Glomerular visceral epithelial cell (primary cell): ENCODE measurements at regions not wholly inside any gene's neighbourhood (a gene's known extent, or its start where the extent isn't known, plus 50 kb on each side); places are given as distances from the start of the nearest gene placed in this dataset.

Experiments used
- DNase-seq: peaks from one replicate; pipeline ENCODE4 v3.0.0-alpha.2; 2016; ENCODE audit errors: extremely low spot score

- no peak for DNase-seq
Measured at GRCh38 chr18:46265196-46266156, 161.3 kb downstream of the HAUS1 start.

- no peak for DNase-seq
Measured at GRCh38 chr18:46266473-46266872, 162.3 kb downstream of the HAUS1 start.

GRCh38 chr18:46268671-46269070 is 164.5 kb downstream of the HAUS1 start:
- no peak for DNase-seq

GRCh38 chr18:46269275-46269674 is 165.1 kb downstream of the HAUS1 start:
- DNase-seq = no peak

GRCh38 chr18:46271488-46271887 is 167.3 kb downstream of the HAUS1 start:
- DNase-seq = no peak

DNA sequence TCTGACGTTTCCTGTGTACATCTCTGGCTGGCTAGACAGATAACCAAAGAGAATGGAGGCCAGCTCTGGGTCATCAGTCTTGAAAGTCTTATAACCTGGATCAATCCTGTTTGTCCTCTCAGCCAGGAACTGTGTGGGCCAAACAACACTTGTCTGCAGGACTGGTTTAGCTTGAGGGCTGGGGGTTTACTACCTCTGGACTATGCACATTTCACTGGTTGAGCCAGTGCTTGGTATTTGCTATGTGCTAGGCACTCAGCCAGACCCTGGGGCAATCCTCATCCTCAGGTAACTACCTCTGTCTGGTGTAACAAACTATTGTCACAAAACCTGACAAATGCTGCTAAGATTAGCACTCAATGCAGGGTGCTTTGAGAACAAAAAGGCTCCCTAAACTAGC is 169.7 kb downstream of the HAUS1 start:
- DNase-seq = no peak

DNA sequence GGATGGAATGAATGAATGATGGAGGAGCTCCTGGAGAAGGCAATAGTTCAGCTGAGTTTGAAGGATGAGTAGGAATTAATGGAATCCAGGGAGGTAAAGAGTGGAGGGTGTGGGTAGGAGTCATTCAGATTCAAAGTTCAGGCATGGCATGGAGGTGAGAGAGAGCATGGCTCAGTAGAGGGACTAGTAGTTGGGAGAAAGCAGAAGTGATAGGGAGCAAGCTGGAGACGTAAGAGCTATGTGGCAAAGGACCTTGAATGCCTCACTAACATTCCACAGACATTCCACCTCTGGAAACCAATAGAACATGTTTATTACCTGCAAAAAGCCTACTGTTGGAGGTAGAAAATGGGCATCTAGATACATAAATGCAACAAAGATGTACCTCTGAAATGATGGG is 170.1 kb downstream of the HAUS1 start:
- no peak for DNase-seq

- DNase-seq = no peak
Measured at GRCh38 chr18:46275370-46275769, 171.2 kb downstream of the HAUS1 start.

GRCh38 chr18:46276748-46277147 is 172.6 kb downstream of the HAUS1 start:
- no peak for DNase-seq

DNA sequence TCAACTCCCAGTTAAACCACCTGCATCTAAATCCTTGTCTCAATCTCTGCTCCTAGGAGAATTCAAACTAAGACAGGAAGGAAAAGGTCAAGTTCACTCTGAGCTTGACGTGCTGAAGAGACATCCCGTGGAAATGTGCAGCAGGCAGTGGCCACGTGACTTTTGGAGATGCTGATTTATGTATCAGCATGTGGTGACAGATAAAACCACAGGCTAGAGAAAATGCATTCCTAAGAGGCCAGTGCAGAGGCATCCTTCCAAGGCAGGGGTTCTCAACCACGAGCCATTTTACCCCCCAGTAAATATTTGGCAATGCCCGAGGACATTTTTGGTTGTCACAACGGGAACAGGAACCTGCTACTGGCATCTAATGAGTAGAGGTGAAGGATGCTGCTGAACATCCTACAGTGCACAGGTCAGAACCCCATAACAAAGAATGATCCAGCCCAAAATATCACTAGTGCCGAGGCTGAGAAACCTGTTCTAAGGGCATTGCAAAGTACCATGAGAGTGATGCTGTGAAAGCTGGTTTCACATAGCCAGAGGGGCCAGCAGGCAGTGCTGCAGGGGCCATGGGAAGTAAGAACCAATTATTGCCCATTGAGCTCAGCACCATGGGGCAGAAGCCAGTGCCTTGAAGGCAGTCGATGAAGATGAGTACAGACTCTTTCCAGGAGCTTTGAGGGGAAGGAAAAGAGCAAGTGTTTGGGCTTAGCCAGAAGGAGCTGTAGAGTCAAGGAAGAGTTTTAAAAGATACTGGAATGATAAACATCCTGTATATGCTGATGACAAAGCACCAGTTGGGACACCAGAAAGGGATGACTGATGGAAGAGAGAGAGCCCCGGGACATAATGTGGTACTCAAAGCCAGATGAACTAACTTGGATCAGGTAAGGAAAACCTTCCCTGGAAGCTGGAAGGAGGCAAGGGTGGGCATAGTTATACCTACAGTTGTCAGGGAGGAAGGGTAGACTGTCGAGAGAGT is 174.6 kb downstream of the HAUS1 start:
- DNase-seq = peak; percentile 78

- DNase-seq = no peak
Measured at GRCh38 chr18:46279673-46280072, 175.5 kb downstream of the HAUS1 start.

DNA sequence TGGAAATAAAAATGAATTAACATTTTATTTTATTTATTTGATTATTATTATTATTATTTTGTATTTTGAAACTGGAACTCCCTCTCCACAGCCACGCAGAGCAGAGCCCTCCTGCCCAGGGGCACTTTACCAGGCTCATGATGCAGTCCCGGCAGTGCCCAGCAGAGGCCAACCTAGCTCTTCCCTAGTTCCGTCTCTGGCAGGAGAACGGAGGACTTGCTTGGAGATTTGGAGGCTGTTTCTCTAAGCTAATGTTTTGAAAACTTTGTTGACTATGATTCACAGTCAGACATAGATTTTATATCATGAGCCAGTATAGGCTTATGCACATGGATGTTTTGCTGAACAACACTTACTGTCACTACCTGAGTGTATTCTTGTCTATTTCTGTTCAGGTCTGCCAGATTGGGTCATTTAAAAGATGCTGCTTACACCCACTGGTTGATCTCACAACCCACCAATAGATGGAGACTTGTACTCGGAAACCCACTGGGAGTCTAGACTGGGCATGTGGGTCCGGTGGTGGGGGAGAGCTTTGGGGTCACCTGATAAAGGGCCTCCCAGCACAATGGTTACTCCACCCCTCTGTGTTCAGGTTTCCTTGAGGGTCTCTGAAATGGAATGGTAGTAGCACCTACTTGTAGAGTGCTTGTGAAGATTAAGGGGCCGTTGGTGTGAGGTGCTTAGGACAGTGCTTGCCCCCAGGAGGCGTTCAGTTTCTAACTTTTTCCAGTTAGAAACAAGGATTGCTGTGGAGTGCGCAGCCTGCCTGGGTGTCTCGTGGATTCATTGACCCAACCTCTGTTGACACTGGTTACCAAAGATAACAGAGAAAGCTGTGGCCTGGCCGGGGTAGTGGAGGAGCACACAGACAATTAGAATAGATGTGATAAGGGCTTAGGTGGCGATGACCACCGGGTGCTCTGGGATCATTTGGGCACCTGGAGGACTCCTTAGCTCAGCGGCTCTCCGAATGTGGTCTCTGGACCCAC is 177.3 kb downstream of the HAUS1 start:
- DNase-seq = peak; percentile 76

DNA sequence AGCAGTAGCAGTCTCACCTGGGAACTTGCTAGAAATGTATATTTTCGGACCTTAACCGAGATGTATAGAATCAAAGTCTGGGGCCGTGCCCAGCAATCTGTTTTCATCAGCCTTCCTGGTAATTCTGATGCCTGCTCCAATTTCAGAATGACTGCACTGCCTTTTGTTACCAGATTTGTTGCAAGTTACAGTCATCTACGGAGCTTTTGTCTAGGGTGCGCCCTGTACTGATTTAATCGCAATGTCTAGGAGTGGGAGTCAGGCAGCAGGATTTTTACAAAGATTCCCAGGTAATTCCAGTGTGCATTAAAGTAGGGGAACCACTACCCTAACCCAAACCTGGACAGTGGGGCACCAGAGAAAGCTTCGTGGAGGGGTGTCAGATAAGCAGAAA is 178.0 kb downstream of the HAUS1 start:
- no peak for DNase-seq

- DNase-seq = no peak
Measured at GRCh38 chr18:46282646-46283045, 178.5 kb downstream of the HAUS1 start.

DNA sequence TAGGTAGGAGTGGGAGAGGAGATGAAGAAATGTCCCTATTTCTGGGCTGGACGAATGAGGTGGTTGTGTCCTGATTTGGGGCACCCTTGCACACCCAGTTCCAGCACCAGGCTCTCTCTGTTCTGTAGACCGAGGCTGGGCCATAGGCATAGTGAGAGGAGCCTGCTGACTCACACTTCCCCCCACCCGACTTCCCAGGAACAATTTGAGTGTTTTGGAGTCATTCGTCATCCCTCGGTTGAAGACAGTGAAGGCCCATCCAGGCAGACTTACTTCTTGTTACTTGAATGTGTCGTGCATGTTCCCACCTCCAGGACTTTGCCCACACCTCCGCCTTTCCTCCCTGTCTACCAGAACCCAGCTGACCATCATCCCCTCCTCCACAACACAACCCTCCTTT is 179.1 kb downstream of the HAUS1 start:
- DNase-seq = peak; percentile 45

DNA sequence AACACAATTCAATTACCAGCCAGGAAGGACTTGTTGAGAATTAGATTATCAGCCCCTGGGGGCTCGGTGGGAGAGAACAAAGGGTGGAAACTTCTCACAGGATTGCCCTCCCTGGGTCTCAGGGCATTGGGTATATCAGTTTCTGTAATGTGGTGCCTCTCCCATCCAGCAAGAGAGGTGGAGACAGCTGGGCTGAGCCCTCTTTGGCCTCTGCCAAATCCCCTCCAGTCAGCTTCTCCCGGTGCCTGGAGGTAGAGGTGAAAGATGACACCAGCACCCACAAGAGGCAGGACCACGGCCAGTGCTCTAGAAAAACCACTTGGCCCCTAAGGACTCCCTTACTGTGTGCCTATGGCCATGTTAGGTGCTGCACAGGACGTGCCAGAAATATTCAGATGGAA is 179.7 kb downstream of the HAUS1 start:
- DNase-seq = no peak

DNA sequence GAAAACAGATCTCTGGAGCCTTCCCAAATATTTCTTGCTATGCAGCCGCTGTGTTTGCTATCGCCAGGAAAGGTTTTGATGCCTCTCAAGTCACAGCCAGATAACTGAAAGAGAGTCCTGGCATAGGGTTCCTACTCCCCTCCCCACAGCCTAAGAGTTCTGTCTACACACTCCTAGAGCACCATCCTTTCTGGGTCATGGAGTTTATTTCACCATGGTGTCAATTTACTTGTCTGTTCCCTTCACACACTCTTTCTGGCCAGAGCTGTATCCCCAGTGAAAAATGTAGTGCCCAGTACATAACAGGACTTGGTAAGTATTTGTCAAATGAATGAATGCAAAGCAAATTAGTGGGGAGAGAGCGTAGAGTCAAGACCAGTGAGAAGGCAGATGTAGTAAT is 185.3 kb downstream of the HAUS1 start:
- no peak for DNase-seq

DNA sequence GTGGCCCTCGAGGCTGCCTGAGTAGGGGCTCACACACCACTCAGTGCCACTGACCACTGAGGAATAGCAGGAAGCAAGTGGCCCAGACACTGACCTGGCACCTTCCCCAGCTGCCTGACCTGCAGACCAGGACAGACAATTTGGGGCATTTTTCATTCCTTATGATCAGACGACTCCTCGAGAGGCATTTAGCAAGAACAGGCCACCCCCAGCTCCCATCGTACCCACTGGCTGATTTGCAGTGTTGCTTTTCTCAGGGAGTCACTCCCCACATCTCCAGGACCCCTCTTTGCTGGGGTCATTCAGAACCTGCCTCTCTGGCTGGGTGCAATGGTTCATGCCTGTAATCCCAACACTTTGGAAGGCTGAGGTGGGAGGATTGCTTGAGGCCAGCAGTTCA is 185.7 kb downstream of the HAUS1 start:
- DNase-seq = no peak

- DNase-seq = no peak
Measured at GRCh38 chr18:46290440-46291020, 186.3 kb downstream of the HAUS1 start.

DNA sequence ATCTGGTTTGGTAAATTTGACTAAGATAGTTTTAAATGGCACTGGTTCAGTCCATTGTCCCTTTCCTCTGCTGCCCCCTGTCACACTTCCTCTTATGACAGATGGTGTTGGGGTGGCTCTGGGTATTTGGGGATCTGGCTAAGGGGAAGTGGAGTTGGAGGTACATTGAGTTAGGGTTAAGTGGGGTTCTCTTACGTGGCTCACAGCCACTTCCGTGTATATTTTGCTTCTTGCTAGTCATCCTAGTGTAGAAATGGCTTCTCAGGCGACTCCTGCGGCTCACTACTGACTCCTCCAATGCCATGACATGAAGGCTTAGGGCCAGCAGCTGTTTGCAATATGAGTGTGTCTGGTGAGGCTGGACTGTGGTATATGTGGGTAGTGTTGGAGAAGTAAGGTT is 187.0 kb downstream of the HAUS1 start:
- no peak for DNase-seq

DNA sequence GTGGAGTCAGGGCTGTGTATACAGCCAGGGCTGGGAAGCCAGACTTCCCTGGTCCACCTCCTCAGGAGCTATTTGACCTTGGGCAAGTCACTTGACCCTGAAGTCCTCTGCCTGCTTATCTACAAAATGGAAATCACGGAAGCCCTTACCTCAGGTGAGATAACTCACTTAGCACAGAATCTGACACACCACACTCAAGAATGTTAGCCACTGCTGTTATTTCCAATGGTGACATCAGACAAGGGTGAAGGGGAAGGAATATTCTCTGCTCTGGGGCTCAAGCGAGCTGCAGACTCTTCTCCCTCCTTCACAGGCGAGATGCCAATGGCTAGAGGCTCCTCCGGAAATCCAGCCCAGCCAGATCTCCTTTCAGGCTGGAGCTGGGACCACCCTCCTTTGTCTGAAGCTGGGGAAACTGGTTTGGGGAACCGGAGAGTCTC is 189.6 kb downstream of the HAUS1 start:
- DNase-seq = no peak
